ENCODE measurements at regions not wholly inside any gene's neighbourhood (a gene's known extent, or its start where the extent isn't known, plus 50 kb on each side); places are given as distances from the start of the nearest gene placed in this dataset.

- Histone ChIP-seq H3K4me1 (ENCODE audit: control insufficient read depth, extremely low read depth, insufficient read depth, low read length) (no peaks in the 10 kb centered on the region), H3K4me3 (ENCODE audit: control insufficient read depth in 2 of 3, extremely low read depth in 1 of 3, insufficient read depth in 2 of 3, low read depth in 1 of 3, low read length in 3 of 3) (no peak overlapping the region), H3K9me1 (ENCODE audit: control insufficient read depth, extremely low read depth, insufficient read depth, low read length) (no peaks in the 10 kb centered on the region), H2AFZ (ENCODE audit: control insufficient read depth, low read length) (no peak overlapping the region), H3K9ac (ENCODE audit: control insufficient read depth, extremely low read depth, insufficient read depth, low read length) (no peak overlapping the region), H3K79me2 (ENCODE audit: control insufficient read depth, insufficient read depth, low read length) (no peaks in the 10 kb centered on the region), H3K27me3 (ENCODE audit: control insufficient read depth, extremely low read depth, insufficient read depth, low read length) (no peaks in the 10 kb centered on the region), H3K9me3 (ENCODE audit: control insufficient read depth, low read depth, low read length) (no peaks in the 10 kb centered on the region), H3K36me3 (ENCODE audit: control insufficient read depth in 2 of 2, extremely low read depth in 1 of 2, insufficient read depth in 2 of 2, low read length in 2 of 2) (no peaks in the 10 kb centered on the region), H4K20me1 (ENCODE audit: control insufficient read depth, extremely low read depth, insufficient read depth, low read length) (no peaks in the 10 kb centered on the region), H3K27ac (ENCODE audit: control insufficient read depth, insufficient read depth, low read length) (no peak overlapping the region), H3K4me2 (ENCODE audit: control insufficient read depth, extremely low read depth, insufficient read depth, low read depth, low read length) (no peak overlapping the region)
- DNase-seq (ENCODE audit: low read depth, low spot score): no peak
- TF ChIP-seq CTCF (optimal IDR thresholded peaks at IDR 0.05 in 1 of 3, IDR thresholded peaks at IDR 0.05 in 1 of 3, conservative IDR thresholded peaks at IDR 0.05 in 1 of 3; ENCODE audit: extremely low read depth in 1 of 3, insufficient read depth in 2 of 3, low read length in 3 of 3): no peak
- no peak for TF ChIP-seq EZH2 (IDR thresholded peaks at IDR 0.05; ENCODE audit: low read length)
- FAIRE-seq: no peak
- dilution Hi-C loops (cut with MboI; ENCODE audit: extremely low pct_ligation_motif_present, low sequenced_read_pairs): no loop called here
Observed at GRCh38 chr7:24157666-24158065, 126.3 kb upstream of the NPY start.

- no peak for FAIRE-seq
- H3K9ac ChIP-seq (ENCODE audit: control insufficient read depth, extremely low read depth, insufficient read depth, low read length): no peak overlapping the region
- dilution Hi-C loops (cut with MboI; ENCODE audit: extremely low pct_ligation_motif_present, low sequenced_read_pairs): no loop called here
- H3K4me2 ChIP-seq (ENCODE audit: control insufficient read depth, extremely low read depth, insufficient read depth, low read depth, low read length): no peak overlapping the region
- H4K20me1 ChIP-seq (ENCODE audit: control insufficient read depth, extremely low read depth, insufficient read depth, low read length): no peaks in the 10 kb centered on the region
- H3K79me2 ChIP-seq (ENCODE audit: control insufficient read depth, insufficient read depth, low read length): no peaks in the 10 kb centered on the region
- H3K27ac ChIP-seq (ENCODE audit: control insufficient read depth, insufficient read depth, low read length): no peak overlapping the region
- H3K27me3 ChIP-seq (ENCODE audit: control insufficient read depth, extremely low read depth, insufficient read depth, low read length): no peaks in the 10 kb centered on the region
- H3K4me3 ChIP-seq (ENCODE audit: control insufficient read depth in 2 of 3, extremely low read depth in 1 of 3, insufficient read depth in 2 of 3, low read depth in 1 of 3, low read length in 3 of 3): no peak overlapping the region
- H2AFZ ChIP-seq (ENCODE audit: control insufficient read depth, low read length): no peak overlapping the region
- no peaks in the 10 kb centered on the region for H3K4me1 ChIP-seq (ENCODE audit: control insufficient read depth, extremely low read depth, insufficient read depth, low read length)
- no peaks in the 10 kb centered on the region for H3K9me1 ChIP-seq (ENCODE audit: control insufficient read depth, extremely low read depth, insufficient read depth, low read length)
- no peaks in the 10 kb centered on the region for H3K36me3 ChIP-seq (ENCODE audit: control insufficient read depth in 2 of 2, extremely low read depth in 1 of 2, insufficient read depth in 2 of 2, low read length in 2 of 2)
- TF ChIP-seq EZH2 (IDR thresholded peaks at IDR 0.05; ENCODE audit: low read length): no peak
- no peak for TF ChIP-seq CTCF (optimal IDR thresholded peaks at IDR 0.05 in 1 of 3, IDR thresholded peaks at IDR 0.05 in 1 of 3, conservative IDR thresholded peaks at IDR 0.05 in 1 of 3; ENCODE audit: extremely low read depth in 1 of 3, insufficient read depth in 2 of 3, low read length in 3 of 3)
- no peaks in the 10 kb centered on the region for H3K9me3 ChIP-seq (ENCODE audit: control insufficient read depth, low read depth, low read length)
- no peak for DNase-seq (ENCODE audit: low read depth, low spot score)
Observed at GRCh38 chr7:24158975-24159374, 125.0 kb upstream of the NPY start.
